ENCODE measurements at regions not wholly inside any gene's neighbourhood (a gene's known extent, or its start where the extent isn't known, plus 50 kb on each side); places are given as distances from the start of the nearest gene placed in this dataset.

GRCh38 chr16:6863135-6863534 lies 469.5 kb upstream of the RBFOX1 start:
- ATAC-seq, result no peak
- DNase-seq (ENCODE audit: low spot score), result no peak

DNA sequence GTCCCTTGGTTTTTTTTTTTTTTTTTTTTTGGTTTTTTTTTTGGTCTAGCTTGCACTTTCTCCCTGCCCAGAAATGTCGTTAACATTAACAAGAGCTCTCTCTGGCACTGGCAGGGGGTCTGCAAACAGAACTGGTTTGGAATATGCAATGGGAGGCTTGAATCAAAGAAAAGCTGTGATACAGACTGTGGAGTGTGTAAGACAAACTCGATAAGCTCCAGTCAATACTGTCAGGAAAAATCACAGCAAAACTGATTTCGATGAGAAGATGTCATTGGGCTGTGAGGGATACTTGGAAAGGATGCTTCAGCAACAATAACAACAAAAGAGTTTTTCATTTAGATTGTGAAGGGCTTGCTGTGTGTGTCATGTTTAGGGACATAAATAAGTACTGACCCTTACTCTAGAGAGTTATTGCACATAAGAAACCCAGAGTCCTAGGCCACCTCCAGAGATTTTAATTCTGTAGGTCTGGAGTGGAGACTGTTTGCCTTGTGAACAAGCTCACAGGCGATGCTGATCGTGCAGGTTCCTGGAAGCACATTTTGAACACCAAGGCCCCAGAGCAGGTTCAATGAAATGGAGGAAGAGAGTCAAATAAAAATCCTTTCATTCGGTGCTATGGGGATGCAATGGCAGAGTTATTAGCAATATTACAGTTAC lies 470.7 kb upstream of the RBFOX1 start:
- DNase-seq (ENCODE audit: low spot score) (no peak), ATAC-seq (no peak)

DNA sequence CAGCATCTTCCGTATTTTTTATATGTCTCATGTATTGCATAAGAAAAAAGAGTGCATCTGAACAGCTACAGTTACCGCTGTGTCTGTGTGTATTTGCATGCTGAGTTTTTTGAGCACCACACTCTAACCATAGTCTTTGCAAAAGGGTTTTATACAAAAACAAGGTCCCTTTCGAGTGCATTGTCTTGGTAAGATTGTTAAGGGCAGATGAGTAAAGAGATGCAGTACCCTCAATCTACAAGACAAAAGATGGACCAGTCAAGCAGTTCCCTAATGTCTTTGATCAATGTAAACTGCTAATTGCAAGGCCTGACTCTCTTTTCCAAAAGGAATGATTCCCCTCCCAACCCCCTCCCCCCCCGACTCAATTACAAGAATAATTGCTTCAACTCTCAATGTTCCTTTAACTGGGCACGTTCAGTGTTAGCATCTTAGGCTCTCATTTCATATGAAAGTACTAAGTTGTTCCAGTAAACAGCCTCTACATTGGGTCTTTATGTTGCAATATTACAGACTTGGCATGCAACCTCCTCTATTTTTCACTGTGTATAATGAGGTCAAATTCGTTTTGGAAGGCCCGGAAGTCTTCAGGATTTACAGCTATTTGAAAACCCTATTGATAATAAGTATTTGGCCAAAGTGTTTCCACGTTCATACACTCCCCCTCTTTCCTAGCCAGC lies 471.4 kb upstream of the RBFOX1 start:
- DNase-seq (ENCODE audit: low spot score) (no peak), ATAC-seq (no peak)

DNA sequence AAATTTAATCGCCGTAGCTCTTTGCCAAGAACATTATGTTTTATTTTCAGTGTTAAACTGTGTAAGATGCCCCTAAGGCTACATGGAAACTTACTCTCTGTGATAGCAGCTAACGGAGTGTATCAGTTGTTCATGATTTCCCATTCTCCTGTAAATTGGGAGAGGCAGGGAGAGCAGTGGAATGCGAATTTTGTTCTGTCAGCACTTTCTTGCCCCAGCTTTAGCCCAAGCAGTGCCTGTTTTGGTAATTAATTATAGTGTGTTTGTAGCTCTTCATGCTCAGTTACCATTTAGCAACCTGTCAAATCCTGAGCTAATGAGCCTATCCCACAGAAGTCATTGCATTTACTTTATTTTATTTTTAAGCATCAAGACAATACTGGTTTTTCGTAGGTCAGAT lies 475.1 kb upstream of the RBFOX1 start:
- no peak for DNase-seq (ENCODE audit: low spot score)
- no peak for ATAC-seq

GRCh38 chr16:6856578-6856977 lies 476.1 kb upstream of the RBFOX1 start:
- no peak for ATAC-seq

DNA sequence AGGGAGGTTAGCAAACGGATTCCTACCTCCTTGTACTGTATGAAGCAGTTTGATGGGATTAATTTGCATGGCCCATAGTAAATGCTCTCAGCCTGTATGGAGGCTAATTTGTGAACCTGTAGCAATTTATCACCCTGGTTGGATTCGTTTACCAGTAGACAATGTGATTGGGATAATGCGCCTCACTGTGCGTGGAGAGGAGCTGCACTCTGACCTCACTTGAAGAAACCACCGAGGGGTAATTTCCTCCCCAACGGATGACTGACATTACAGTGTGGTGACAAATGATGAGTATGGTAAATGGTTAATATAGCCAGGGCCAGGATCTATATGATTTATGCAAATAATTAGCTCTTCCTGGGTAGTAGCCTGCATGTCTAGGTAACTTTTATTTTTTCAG lies 479.1 kb upstream of the RBFOX1 start:
- DNase-seq (ENCODE audit: low spot score), result no peak
- ATAC-seq, result no peak

More at GRCh38 chr16:6856578-6856977, 476.1 kb upstream of the RBFOX1 start:
- no peak for DNase-seq (ENCODE audit: low spot score)

- ATAC-seq, result no peak
- no peak for DNase-seq (ENCODE audit: low spot score)
Measured at GRCh38 chr16:6852643-6853225, 479.9 kb upstream of the RBFOX1 start.

DNA sequence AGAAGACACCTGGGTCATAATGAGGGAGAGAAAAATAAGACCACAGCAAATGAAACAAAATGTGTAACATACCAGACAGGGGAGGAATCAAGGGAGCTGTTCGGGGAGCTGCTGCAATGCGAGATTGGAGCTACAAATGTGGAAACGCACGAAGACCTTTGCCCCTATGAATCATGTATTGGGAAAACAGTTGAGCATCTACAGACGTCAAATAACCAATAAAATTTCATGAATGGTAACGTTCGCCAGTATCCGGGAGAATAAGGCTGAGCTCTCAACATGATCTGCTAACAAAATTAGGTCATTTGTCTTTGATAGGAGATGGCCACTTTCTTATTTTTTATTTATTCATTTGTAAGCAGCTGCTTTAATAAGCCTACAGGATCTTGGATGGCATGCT lies 486.2 kb upstream of the RBFOX1 start:
- no peak for DNase-seq (ENCODE audit: low spot score)

GRCh38 chr16:6841392-6841791 lies 491.3 kb upstream of the RBFOX1 start:
- DNase-seq (ENCODE audit: low spot score) (no peak), ATAC-seq (no peak)

More for the DNA sequence above, 486.2 kb upstream of the RBFOX1 start:
- no peak for ATAC-seq

DNA sequence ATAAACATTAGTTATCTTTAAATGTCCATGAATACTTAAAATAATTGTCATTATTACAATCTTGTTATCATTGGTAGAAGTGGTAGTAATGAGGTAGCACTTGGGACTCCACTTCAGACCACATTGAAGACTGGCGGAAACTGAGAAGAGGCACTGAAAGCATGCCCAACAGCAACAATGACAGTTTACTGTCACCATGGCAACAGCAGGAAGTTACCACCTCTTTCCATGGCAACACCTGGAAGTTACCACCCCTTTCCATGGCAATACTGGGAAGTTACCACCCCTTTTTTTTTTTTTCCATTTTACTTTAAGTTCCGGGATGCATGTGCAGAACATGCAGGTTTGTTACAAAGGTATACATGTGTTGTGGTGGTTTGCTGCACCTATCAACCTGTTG lies 494.9 kb upstream of the RBFOX1 start:
- ATAC-seq (no peak), DNase-seq (ENCODE audit: low spot score) (no peak)

DNA sequence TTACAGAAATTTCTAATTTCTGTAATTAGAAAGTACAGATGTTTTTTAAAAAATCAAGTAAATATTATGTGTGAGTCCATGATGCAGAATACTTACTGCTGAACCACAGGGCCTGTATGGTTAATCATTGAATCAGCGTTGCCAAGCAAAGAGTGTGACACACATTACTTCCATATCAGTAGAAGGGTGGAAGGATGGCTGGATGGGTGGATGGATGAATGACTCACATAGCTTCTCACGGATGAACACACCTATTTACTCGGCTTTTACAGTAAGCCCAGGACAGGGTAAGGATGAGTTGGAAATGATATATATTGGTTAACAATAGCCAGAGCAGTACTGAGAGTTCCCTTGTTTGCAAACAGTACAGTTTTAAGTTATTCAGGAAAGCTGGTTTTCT lies 495.9 kb upstream of the RBFOX1 start:
- no peak for DNase-seq (ENCODE audit: low spot score)
- ATAC-seq, result no peak

DNA sequence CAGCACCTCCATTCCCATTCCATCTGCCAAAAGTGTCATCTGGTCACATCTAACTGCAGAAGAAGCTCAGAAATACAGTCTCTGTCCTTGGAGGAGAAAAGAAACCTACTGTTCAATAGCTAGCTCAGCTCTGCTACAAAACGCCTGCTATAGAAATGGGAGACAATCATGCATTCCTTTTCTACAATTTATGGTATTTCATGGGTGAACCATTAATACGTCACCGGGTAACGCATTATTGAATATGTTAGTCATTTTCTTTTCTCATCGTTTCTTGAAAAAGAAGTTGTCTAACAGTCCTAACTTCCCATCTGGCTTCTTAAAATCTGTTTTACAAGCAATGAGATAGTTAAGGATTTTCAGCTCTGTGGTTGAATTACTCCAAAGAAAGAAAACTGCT lies 496.7 kb upstream of the RBFOX1 start:
- ATAC-seq (no peak), DNase-seq (ENCODE audit: low spot score) (no peak)

DNA sequence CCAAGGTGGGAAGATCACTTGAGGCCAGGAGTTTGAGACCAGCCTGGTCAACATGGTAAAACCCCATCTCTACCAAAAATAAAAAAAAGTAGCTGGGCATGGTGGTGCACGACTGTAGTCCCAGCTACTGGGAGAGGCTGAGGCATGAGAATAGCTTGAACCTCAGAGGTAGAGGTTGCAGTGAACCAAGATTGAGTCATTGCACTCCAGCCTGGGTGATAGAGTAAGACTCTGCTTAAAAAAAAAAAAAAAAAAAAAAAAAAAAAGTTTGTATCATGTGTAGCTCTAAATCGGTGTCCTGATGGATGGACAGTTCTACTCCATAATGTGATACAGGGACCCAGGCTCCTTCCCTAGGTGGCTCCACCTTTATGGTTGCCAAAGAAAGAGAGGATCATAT lies 497.1 kb upstream of the RBFOX1 start:
- ATAC-seq (no peak), DNase-seq (ENCODE audit: low spot score) (no peak)

- DNase-seq (ENCODE audit: low spot score), result no peak
Measured at GRCh38 chr16:6828690-6829089, 504.0 kb upstream of the RBFOX1 start.

GRCh38 chr16:6827931-6828330 lies 504.7 kb upstream of the RBFOX1 start:
- ATAC-seq, result no peak

More at GRCh38 chr16:6828690-6829089, 504.0 kb upstream of the RBFOX1 start:
- ATAC-seq, result no peak

DNA sequence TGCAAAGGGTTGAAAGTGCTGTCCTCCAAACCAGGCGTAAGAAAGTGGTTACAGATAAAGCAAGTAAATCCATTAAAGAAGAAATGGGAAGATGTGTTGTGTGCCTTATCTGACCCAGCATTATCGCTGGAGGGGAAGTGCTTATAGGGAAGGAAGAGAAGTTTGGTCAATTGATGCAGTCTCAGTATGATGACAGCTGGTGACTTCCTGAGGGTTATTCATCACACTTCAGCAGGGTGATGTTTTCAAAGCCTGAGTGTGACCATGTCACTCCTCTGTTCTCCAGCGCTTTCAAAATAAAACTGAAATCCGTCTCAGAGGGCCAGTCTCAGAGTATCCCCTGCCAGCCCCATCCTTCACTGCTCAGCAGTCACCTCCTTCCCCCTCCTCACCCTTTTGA lies 505.4 kb upstream of the RBFOX1 start:
- peak; percentile 45 for ATAC-seq
- no peak for DNase-seq (ENCODE audit: low spot score)

More at GRCh38 chr16:6827931-6828330, 504.7 kb upstream of the RBFOX1 start:
- DNase-seq (ENCODE audit: low spot score), result no peak

DNA sequence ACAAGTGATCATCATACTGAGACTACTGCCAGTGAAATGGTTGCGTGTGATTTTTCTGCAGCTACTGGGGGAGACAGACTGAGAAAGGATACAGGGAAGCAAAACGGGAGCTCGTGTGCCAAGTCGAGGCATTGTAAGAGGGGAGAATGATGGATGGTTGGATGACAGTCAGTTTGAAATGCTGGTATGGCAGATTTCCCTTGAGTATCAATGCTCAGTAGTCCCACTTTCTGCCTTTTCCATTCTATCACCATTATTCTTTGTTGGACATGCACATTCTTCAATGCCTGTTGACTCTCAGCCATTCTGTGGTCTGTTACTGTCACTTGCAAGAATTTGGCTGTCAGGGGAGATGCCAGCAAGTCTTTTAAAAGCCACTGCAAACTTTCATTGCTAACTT lies 510.6 kb upstream of the RBFOX1 start:
- ATAC-seq, result no peak
- no peak for DNase-seq (ENCODE audit: low spot score)

GRCh38 chr16:6804461-6804860 lies 528.2 kb upstream of the RBFOX1 start:
- no peak for DNase-seq (ENCODE audit: low spot score)
- ATAC-seq, result no peak

DNA sequence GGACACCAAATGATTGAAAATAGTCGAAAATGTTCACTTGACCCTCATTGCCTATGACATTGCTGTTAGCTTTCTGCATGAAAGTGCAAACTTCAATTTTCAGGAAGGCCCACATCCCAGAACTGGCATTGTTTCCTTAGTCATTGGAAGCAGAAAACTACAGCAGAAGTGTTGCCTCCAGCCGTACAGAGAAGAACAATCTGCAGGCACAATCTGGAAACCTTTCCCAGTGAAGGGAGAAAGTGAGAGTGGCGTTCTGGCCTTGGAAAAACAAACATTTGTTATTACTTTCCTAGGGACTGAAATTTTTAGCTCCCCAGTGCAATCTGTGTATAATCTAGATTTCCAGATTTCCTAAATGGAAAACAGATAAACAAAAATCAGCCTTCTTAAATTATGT lies 529.5 kb upstream of the RBFOX1 start:
- DNase-seq (ENCODE audit: low spot score) (no peak), ATAC-seq (no peak)

DNA sequence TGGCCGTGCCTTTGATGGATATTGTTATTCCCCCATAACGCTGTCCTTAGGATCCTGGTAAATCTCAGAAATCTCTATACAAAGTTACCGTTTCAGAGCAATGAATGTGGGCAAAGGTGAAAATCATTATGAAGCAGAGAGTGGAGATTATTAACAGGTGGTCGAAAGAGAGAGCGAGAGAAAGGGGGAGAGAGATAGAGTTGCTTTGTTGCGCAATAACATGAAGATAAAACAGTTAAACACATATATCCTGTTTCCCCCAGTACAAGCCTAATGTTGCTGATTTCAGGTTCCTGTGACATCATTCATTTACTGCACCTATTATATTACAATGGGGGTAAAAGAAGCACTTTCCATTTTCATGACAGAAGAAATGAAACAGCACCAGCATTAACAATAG lies 535.4 kb upstream of the RBFOX1 start:
- ATAC-seq, result no peak

GRCh38 chr16:6777624-6778023 lies 555.0 kb upstream of the RBFOX1 start:
- DNase-seq (ENCODE audit: low spot score) (no peak), ATAC-seq (peak; percentile 68)

More for the DNA sequence above, 535.4 kb upstream of the RBFOX1 start:
- DNase-seq (ENCODE audit: low spot score), result no peak

GRCh38 chr16:6775712-6776111 lies 556.9 kb upstream of the RBFOX1 start:
- no peak for DNase-seq (ENCODE audit: low spot score)
- no peak for ATAC-seq
